HG03139 (cell line): ENCODE measurements at regions not wholly inside any gene's neighbourhood (a gene's known extent, or its start where the extent isn't known, plus 50 kb on each side); places are given as distances from the start of the nearest gene placed in this dataset.
"Not testable (repeated sequence)": the region's sequence is repeated elsewhere in the genome, so short reads cannot be mapped to it uniquely, and the experiment has no call there.

ENCODE experiments used
- ATAC-seq: cut with Tn5 transposase; IDR thresholded peaks from one replicate; pipeline ENCODE4 v1.9.1; 2021; ENCODE audit not compliant: unreplicated experiment

DNA sequence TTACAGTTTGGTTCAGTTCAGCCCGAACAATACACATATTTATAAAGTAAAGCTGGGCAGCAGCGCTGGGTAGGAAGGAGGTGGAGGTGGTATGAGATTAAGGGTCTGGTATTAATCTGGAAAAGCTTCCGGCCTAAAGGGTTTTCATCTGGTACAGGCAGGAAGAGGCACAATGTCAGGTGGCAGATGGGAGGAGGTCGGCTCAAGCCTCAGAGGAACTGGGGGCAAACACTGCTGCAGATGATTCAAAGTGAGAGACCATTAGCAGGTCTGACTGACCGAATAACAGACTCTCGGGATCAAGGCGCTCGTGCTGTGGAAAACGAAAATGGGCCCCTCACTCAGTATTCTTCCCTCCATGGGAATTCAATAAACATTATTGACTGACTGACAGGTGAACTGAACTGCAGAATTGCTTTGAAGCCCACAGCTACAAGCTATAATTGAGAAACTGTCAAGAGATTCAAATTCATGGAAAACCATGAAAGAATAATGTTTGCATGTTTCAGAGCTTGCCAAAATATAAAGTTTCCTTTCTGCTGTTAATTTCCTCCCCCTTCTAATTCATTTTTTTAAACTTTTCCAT is 75.3 kb downstream of the TMEM167A start:
- ATAC-seq = no peak

- no peak for ATAC-seq
Observed at GRCh38 chr5:83000922-83001321, 76.3 kb downstream of the TMEM167A start.

GRCh38 chr5:83000428-83000827 is 76.8 kb downstream of the TMEM167A start:
- ATAC-seq = no peak

DNA sequence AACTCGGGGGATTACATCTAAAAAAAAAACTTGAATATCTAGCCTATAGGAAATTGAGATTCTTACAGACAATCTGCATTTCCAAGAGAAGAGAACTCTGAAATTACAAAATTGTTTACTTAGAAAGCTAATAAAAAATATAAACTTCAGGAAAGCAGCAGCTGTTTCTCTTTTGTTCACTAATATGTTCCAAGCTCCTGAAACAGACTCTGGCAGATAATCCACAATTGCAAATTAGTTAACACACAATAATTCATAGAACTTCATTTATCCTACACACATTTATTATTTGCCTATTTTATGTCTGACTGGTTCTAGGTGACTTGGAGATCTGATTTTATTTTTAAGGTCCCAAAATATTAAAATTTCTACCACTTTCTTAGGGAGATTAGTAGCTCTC is 83.8 kb downstream of the TMEM167A start:
- no peak for ATAC-seq

DNA sequence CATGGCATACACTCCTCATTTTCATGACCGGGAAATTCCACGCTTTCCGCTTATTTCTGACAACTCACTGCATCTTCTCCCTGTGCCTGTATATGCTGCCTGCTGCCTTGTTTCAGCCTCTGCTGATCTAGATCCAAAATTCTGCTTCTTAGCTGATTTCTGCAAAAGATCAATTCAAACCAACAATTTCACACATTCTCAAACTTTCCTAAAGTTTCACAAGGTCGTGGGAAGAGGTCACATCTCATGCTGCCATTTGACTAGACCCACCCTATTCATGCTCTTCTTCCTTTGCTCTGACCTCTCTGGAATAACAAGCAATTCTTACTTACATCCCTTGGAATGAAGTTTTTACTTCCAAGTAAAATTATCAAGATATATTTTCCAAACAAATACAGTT is 84.5 kb downstream of the TMEM167A start:
- no peak for ATAC-seq

- no peak for ATAC-seq
Observed at GRCh38 chr5:82991678-82992323, 85.4 kb downstream of the TMEM167A start.

DNA sequence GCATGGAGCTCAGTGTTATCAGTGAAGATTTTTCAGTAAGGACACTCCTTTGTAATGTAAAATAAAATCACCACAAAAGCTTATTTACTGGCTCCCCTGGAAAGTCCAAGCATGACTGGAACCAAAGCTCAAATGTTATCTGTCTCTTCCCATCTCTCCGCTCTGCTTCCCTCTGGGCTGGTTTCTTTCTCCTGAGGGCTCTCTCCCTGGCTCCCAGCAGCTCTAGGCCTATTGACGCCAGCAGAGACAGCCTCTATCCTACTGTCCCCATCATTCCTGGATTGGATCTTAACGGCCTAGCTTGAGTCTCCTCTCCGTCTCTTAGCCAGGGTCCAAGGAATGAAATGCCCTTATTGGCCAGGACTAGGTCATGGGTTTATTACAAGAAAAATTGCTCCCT is 86.1 kb downstream of the TMEM167A start:
- no peak for ATAC-seq

DNA sequence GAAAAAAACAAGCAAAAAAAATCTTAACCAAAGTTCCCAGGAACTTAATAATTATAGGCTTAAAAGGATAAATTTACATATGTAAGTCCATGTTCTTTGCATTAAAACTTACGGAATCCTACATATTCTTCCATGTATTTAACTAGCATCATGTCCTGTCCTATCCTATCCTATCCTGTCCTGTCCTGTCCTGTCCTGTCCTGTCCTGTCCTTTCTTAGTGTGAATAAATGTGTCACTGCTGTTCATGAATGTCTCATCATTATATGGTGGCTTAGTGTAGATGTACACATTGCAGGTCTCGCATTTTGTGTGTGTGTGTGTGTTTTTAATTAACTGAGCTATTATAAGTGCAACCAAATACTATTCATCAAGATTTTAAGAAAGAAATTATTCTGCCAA is 90.0 kb downstream of the TMEM167A start:
- ATAC-seq = no peak

DNA sequence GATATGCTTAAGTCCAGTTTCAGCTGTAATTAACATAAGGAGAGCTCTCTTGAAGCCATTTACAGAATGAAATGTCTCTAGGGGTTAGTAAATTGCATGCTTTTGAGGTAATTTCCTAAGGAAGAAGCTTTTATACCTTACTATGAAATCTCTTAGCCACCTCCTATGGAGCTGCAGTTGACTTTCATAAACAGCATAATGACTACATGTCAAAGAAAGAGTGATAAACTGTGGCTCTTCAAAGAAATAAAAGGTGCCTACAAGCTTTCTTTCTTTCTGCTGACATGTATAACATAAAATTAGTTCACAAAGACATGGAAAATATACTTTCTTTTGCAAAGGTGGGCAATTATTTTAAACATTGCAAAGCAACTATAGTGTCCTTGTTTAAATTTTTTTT is 90.8 kb downstream of the TMEM167A start:
- ATAC-seq = no peak

DNA sequence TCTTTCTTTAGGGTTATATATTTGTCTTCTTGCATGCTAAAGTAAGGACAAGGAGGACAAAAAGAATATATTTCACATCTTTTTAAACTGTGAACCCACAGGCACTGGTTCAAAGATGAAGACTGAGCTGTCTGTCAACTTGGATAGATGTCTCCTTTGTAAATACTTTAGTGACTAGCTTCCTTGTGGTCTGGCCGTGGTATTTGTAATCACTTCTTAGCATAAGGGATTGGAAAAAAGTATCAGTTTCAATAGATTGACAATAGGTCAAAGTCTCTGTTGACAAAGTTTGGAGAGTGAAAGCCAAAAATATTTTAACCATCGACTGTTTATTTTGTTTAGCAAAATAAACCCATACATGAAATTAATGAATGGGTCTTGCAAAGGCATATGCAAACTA is 91.4 kb downstream of the TMEM167A start:
- ATAC-seq = no peak

- ATAC-seq = no peak
Observed at GRCh38 chr5:82984786-82985735, 92.1 kb downstream of the TMEM167A start.

DNA sequence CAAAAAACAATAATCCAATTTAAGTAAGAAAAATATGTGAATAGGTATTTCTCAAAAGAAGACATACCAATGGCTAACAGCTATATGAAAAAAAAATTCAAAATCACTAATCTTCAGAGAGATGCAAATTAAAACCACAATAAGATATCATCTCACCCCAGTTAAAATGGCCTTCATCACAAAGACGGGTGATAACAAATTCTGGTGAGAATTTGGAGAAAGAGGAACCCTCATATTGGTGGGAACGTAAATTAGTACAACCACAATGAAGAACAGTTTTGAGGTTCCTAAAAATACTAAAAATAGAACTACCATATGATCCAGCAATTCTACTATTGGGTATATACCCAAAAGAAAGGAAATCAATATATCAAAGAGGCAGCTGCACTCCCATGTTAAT is 94.3 kb downstream of the TMEM167A start:
- no peak for ATAC-seq

DNA sequence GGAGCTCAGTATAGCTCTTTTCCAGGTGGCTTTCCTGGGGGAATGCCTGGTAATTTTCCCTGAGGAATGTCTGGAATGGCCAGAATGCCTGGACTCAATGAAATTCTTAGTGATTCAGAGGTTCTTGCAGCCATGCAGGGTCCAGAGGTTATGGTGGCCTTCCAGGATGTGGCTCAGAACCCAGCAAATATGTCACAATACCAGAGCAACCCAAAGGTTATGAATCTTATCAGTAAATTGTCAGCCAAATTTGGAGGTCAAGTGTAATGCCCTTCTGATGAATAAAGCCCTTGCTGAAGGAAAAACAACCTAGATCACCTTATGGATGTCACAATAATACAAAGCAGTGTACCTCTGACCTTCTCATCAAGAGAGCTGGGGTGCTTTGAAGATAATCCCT is 100.3 kb downstream of the TMEM167A start:
- not testable (repeated sequence) for ATAC-seq

DNA sequence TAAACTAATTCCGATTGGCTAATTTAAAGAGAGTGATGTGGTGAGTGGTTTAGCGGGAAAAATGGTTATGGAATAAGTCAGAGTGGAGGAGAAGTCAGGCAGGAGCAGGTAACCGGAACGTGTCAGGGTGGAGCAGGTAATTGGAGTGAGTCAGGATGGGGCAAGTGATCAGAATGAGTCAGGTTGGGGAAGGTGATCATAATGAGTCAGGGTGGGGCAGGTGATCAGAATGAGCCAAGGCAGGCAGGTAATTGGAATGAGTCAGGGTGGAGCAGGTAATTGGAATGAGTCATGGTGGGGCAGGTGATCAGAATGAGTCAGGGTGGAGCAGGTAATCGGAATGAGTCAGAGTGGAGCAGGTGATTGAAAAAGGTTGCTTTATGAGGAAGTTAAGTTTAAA is 101.4 kb downstream of the TMEM167A start:
- no peak for ATAC-seq

DNA sequence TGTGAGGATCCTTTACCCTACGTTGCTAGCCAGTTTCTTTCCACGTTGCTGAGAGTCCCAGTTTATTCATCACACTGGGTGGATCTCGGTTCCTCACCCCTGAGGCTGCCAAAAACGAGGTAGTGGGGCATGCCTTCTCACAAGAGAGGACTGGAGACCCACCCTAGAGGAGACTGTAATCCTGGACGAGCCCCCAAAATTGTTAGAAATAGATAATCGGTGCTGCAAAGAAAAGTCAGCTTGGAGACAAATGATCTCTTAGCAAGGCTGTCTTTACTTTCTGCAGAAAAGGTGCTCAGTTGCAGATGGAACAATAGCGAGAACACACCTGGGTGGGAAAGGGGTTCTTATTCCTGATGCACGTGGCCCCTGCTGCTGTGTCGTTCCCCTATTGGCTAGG is 101.8 kb downstream of the TMEM167A start:
- no peak for ATAC-seq

DNA sequence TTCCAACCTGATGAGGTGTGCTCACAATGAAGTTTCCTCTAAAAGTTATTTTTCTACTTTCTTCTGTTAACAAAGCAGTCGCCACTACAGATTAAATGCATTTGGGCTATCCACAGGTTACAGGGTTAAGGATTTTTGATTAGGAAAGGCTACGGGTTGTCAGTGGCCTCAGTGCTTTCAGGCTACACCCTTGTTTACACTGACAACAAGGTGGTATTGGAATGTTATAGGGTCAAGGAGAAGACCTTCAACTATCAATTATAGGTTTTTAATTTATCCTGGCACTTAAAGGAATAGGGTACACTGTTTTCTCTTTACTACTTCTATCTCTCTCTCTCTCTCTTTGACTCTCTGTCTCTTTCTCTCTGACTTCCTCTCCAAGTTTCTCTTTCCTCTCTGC is 102.8 kb downstream of the TMEM167A start:
- ATAC-seq = not testable (repeated sequence)

DNA sequence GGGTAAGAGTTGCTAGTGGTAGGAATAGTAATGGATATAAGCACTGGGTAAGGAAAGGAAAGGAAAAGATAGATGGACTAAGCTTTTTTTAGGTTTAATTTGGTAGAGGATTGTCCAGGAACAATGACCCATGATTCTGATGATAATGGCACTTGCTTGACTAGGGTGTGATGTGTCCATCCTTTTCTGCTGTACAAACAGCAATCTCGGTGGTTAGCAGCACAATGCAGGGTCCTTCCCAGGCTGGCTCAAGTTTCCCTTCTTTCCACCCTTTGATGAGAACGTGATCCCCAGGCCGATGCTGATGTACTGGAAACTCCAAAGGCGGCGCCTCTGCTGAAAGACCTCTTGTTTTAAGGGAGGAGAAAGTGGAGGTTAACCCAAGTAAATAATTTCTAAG is 105.3 kb downstream of the TMEM167A start:
- ATAC-seq = no peak

- ATAC-seq = not testable (repeated sequence)
Observed at GRCh38 chr5:82971034-82971806, 106.0 kb downstream of the TMEM167A start.

DNA sequence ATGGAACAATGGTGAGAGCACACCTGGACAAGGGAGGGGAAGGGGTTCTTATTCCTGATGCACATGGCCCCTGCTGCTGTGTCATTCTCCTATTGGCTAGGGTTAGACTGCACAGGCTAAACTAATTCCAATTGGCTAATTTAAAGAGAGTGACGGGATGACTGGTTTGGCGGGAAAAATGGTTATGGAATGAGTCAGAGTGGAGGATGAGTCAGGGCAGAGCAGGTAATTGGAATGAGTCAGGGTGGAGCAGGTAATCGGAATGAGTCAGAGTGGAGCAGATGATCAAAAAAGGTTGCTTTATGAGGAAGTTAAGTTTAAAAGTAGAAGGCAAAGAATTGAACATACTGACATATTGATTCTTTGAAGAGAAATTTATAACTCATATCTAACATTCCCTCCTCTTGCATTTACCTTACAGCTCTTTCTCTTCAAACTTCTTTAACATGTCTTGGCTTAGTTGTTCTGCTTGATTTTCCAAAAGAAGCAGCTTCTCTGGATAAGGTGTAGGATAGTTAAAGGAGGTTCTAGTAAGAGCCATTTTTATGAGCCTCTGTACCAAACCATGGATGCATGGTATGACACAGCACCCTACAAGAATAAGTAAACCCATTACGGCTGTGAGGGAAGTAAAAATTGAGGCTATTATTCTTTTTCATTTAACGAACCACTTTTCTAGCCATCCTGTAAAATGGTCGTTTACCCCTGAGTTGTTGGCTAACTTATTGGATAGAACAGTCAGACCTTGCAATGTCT is 107.8 kb downstream of the TMEM167A start:
- not testable (repeated sequence) for ATAC-seq

- no peak for ATAC-seq
Observed at GRCh38 chr5:82967072-82967471, 110.1 kb downstream of the TMEM167A start.
